K562 (cell line): ENCODE measurements at regions not wholly inside any gene's neighbourhood (a gene's known extent, or its start where the extent isn't known, plus 50 kb on each side); places are given as distances from the start of the nearest gene placed in this dataset.

Experiments
- ATAC-seq: fragments of 200-7000 bp; cut with Tn5 transposase; 3 replicates; pipeline ENCODE4 v1.9.1; 2020; ENCODE audit warnings: moderate library complexity
- BruUV-seq: library from RNA; stranded (reverse); fragments of 400-500 nt; replicated peaks from 2 replicates; lab custom pipeline; 2021; lab: Mats Ljungman, UMichigan
- CTCF ChIA-PET: fragments of 300-600 bp; formaldehyde crosslinking; extraction: SDS; loops from one replicate; lab custom pipeline; 2021; ENCODE audit warnings: low intra/inter-chr PET ratio; lab: Yijun Ruan, JAX
- POLR2A ChIA-PET: fragments of 300-600, 350-650 bp; sonication (Branson Sonifier 250); formaldehyde crosslinking; extraction: SDS; loops from one replicate; lab custom pipeline; 2021; ENCODE audit warnings: antibody characterized with exemption, inconsistent platforms; lab: Yijun Ruan, JAX
- DNase-seq, 4 experiments: peaks; one replicate each; pipeline versions ENCODE4 v3.0.0 to v3.0.0-alpha.2; 2011 to 2018; ENCODE audit warnings: low spot score in 3 of 4, mixed read lengths in 3 of 4; ENCODE audit errors: extremely low read depth in 1 of 4
- FAIRE-seq: peaks from 2 replicates; lab custom pipeline; 2011; peaks lifted over from hg19 to GRCh38; lab: Jason Lieb, UNC
- H2AFZ ChIP-seq: 2 replicates; pipeline ENCODE4 v1.6.0; 2011; ENCODE audit warnings: low read depth, low read length, control low read depth, inconsistent platforms
- H3K27ac ChIP-seq: fragments of 200-600 bp; 3 replicates; pipeline ENCODE4 v1.8.0; 2011; ENCODE audit warnings: low read depth, mild to moderate bottlenecking, control low read depth, inconsistent platforms, low read length, moderate library complexity, mixed read lengths; ENCODE audit errors: extremely low read depth
- H3K27me3 ChIP-seq, 2 experiments: fragments of 300-600 bp in 1 of 2; 2 replicates in 1 of 2; 3 replicates in 1 of 2; pipeline versions ENCODE4 v1.6.0 to v1.8.0; 2011; ENCODE audit warnings: inconsistent platforms in 2 of 2, low read length in 2 of 2, mild to moderate bottlenecking in 1 of 2, mixed read lengths in 1 of 2, moderate library complexity in 1 of 2; ENCODE audit not compliant: control insufficient read depth in 2 of 2, insufficient read depth in 2 of 2
- H3K36me3 ChIP-seq: fragments of 300-600 bp; 3 replicates; pipeline ENCODE4 v1.8.0; 2011; ENCODE audit warnings: mild to moderate bottlenecking, low read length, inconsistent platforms; ENCODE audit not compliant: control insufficient read depth, insufficient read depth
- H3K4me1 ChIP-seq, 2 experiments: fragments of 200-600 bp in 1 of 2; replicated peaks in 1 of 2; 2 replicates in 1 of 2; 3 replicates in 1 of 2; pipeline versions ENCODE4 v1.5.1 to v1.8.0; 2011; ENCODE audit warnings: inconsistent platforms in 2 of 2, low read length in 2 of 2, mild to moderate bottlenecking in 1 of 2, mixed read lengths in 1 of 2, moderate library complexity in 1 of 2; ENCODE audit not compliant: control insufficient read depth in 2 of 2, insufficient read depth in 2 of 2
- H3K4me2 ChIP-seq: 2 replicates; pipeline ENCODE4 v1.6.1; 2011; ENCODE audit warnings: low read length, control low read depth, inconsistent platforms, mixed read lengths; ENCODE audit not compliant: insufficient read depth
- H3K4me3 ChIP-seq: fragments of 200-600 bp; sonication (generic), shearing (Covaris generic); 2 replicates; pipeline ENCODE4 v1.5.1; 2016; ENCODE audit warnings: control low read depth, inconsistent platforms
- H3K79me2 ChIP-seq: fragments of 200-600 bp; 3 replicates; pipeline ENCODE4 v1.8.0; 2011; ENCODE audit warnings: low read length, inconsistent platforms; ENCODE audit not compliant: control insufficient read depth, insufficient read depth
- H3K9ac ChIP-seq, 2 experiments: 2 replicates each; pipeline versions ENCODE4 v1.6.0 to v1.6.1; 2011; ENCODE audit warnings: low read depth in 2 of 2, low read length in 2 of 2, control low read depth in 1 of 2, inconsistent platforms in 1 of 2, mild to moderate bottlenecking in 1 of 2, mixed read lengths in 1 of 2; ENCODE audit not compliant: insufficient read depth in 1 of 2
- H3K9me1 ChIP-seq: one replicate; pipeline ENCODE4 v1.6.0; 2011; ENCODE audit warnings: inconsistent platforms, mild to moderate bottlenecking, low read length, moderate library complexity; ENCODE audit not compliant: control insufficient read depth, insufficient read depth
- H3K9me3 ChIP-seq: replicated peaks from 2 replicates; pipeline ENCODE4 v1.5.1; 2011; ENCODE audit warnings: low read depth, low read length, inconsistent platforms; ENCODE audit not compliant: control insufficient read depth, insufficient read depth
- H4K20me1 ChIP-seq: replicated peaks from 2 replicates; pipeline ENCODE4 v1.6.1; 2011; ENCODE audit warnings: low read length, inconsistent platforms, mixed read lengths; ENCODE audit not compliant: control insufficient read depth, insufficient read depth
- BRF1 ChIP-seq: IDR thresholded peaks from 3 replicates; pipeline ENCODE4 v1.6.1; 2011; ENCODE audit warnings: borderline replicate concordance, mild to moderate bottlenecking; ENCODE audit not compliant: insufficient read length; ENCODE audit errors: extremely low read depth
- CEBPB ChIP-seq: fragments of 450-650 bp; IDR thresholded peaks from 2 replicates; pipeline ENCODE4 v1.6.1; 2016; ENCODE audit warnings: missing genetic modification characterization, missing compliant biosample characterization
- CEBPG ChIP-seq, 3 experiments: fragments of 200-800 bp in 1 of 3; sonication (Bioruptor generic) in 1 of 3; sonication (generic) in 1 of 3; formaldehyde crosslinking in 1 of 3; IDR thresholded peaks in 2 of 3; conservative IDR thresholded peaks in 1 of 3; 2 replicates each; pipeline versions ENCODE4 v1.6.1 to v1.8.0; 2016 to 2022; ENCODE audit warnings: missing compliant biosample characterization in 2 of 3, missing genetic modification characterization in 2 of 3, mild to moderate bottlenecking in 1 of 3, missing genetic modification reagents in 1 of 3
- CREB1 ChIP-seq, 2 experiments: sonication (generic) in 1 of 2; formaldehyde crosslinking in 1 of 2; IDR thresholded peaks; 2 replicates each; pipeline versions ENCODE4 v1.6.1 to v1.8.0; 2012 to 2022; ENCODE audit warnings: inconsistent platforms in 1 of 2, mild to moderate bottlenecking in 1 of 2, missing genetic modification reagents in 1 of 2, moderate library complexity in 1 of 2
- CSDE1 ChIP-seq, 2 experiments: fragments of 450-650 bp; IDR thresholded peaks; 2 replicates each; pipeline ENCODE4 v1.6.1; 2016; ENCODE audit warnings: mild to moderate bottlenecking in 1 of 2
- EHMT2 ChIP-seq: fragments of 450-650 bp; IDR thresholded peaks from 2 replicates; pipeline ENCODE4 v1.6.1; 2018; ENCODE audit warnings: antibody characterized with exemption
- HNRNPUL1 ChIP-seq: fragments of 200-400 bp; formaldehyde crosslinking; IDR thresholded peaks from 2 replicates; pipeline ENCODE4 v1.6.1; 2017; ENCODE audit warnings: low read length
- SIN3B ChIP-seq: fragments of 450-650 bp; IDR thresholded peaks from 2 replicates; pipeline ENCODE4 v1.6.1; 2017; ENCODE audit warnings: low read depth, mild to moderate bottlenecking, moderate library complexity
- YY1 ChIP-seq, 3 experiments: IDR thresholded peaks; 2 replicates each; pipeline ENCODE4 v1.6.1; 2011; ENCODE audit warnings: low read length in 2 of 3, mild to moderate bottlenecking in 2 of 3, moderate library complexity in 2 of 3, borderline replicate concordance in 1 of 3, control low read depth in 1 of 3, low read depth in 1 of 3; ENCODE audit not compliant: insufficient read depth in 3 of 3, insufficient replicate concordance in 2 of 3, control insufficient read depth in 1 of 3, insufficient read length in 1 of 3; ENCODE audit errors: extremely low read depth in 1 of 3
- ZNF224 ChIP-seq: sonication (generic); formaldehyde crosslinking; IDR thresholded peaks from 2 replicates; pipeline ENCODE4 v1.8.0; 2022; ENCODE audit warnings: mild to moderate bottlenecking, missing genetic modification reagents
- ZNF347 ChIP-seq: fragments of 450-650 bp; formaldehyde crosslinking; IDR thresholded peaks from 2 replicates; pipeline ENCODE4 v1.4.0; 2020; ENCODE audit warnings: low read depth, mild to moderate bottlenecking, moderate library complexity
- ZNF408 ChIP-seq: fragments of 250-450 bp; sonication (Bioruptor Pico); IDR thresholded peaks from 2 replicates; pipeline ENCODE4 v1.4.0; 2020; ENCODE audit warnings: low read depth, mild to moderate bottlenecking, moderate library complexity
- WGBS: fragments of 100-300 bp; shearing (Covaris generic); methylation state at CpG from one replicate; pipeline ENCODE4 v1.1.6; 2016; ENCODE audit warnings: low coverage, mixed read lengths; ENCODE audit not compliant: insufficient coverage; ENCODE audit errors: missing lambda C conversion rate; 5-methylcytosine and 5-hydroxymethylcytosine counted together
- in situ Hi-C: fragments of 300-500 bp; cut with MboI; formaldehyde crosslinking; loops from 4 replicates; pipeline ENCODE4 v1.15.0; 2018; ENCODE audit warnings: inconsistent platforms, mixed read lengths
- intact Hi-C: fragments of 100-400 bp; cut with micrococcal nuclease; formaldehyde crosslinking; loops from 2 replicates; pipeline ENCODE4 v1.14.2; 2022
- TF ChIP-seq, protein P1 (sequence below): fragments of 450-650 bp; formaldehyde crosslinking; IDR thresholded peaks from 2 replicates; pipeline ENCODE4 v1.4.0; 2020; ENCODE audit warnings: mild to moderate bottlenecking
- TF ChIP-seq, protein P2 (sequence below), 2 experiments: fragments of 450-650 bp in 1 of 2; sonication (generic) in 1 of 2; formaldehyde crosslinking in 1 of 2; IDR thresholded peaks in 1 of 2; conservative IDR thresholded peaks in 1 of 2; 2 replicates each; pipeline versions ENCODE4 v1.6.1 to v1.8.1; 2016 to 2023; ENCODE audit warnings: mild to moderate bottlenecking in 2 of 2, moderate library complexity in 2 of 2, inconsistent platforms in 1 of 2, missing genetic modification reagents in 1 of 2

DNA sequence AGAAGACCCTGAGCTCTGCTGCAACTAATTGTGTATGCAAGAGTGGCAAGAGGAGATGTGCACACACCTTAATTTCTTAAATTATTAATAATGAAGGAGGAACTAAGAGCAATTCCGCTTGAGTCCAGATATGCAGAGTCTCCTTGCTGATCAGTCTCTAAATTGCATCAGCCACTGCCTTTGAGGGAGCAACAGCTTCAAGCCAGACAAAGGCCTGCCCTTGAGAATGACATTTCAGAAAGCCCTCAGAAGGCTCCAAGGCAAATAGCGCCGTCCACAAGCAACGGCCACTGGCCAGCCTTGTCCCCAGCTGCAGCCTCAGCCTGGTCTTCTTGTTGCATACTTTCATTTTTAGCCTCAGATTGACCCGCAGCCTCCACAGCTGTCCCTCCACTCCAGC lies 110.6 kb upstream of the RNF32 start (continued):
- TF ChIP-seq, protein P1, sequence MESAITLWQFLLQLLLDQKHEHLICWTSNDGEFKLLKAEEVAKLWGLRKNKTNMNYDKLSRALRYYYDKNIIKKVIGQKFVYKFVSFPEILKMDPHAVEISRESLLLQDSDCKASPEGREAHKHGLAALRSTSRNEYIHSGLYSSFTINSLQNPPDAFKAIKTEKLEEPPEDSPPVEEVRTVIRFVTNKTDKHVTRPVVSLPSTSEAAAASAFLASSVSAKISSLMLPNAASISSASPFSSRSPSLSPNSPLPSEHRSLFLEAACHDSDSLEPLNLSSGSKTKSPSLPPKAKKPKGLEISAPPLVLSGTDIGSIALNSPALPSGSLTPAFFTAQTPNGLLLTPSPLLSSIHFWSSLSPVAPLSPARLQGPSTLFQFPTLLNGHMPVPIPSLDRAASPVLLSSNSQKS (CRISPR knock-in tag): no peak
- TF ChIP-seq EHMT2 (no peak), CREB1 (IDR thresholded peaks at IDR 0.05) (no peak), CREB1 (CRISPR knock-in tag; IDR thresholded peaks at IDR 0.05) (no peak), BRF1 (no peak), CEBPG (CRISPR knock-in tag; IDR thresholded peaks at IDR 0.05) (peak; percentile 49; the same call in 1 of the 2 replicates), CEBPG (tag; conservative IDR thresholded peaks at IDR 0.05 in 1 of 2, IDR thresholded peaks at IDR 0.05 in 1 of 2) (peak; percentile 37 to 59; a peak in 2 of 4 replicates)
- TF ChIP-seq, protein P2, sequence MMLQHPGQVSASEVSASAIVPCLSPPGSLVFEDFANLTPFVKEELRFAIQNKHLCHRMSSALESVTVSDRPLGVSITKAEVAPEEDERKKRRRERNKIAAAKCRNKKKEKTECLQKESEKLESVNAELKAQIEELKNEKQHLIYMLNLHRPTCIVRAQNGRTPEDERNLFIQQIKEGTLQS (IDR thresholded peaks at IDR 0.05): peak; percentile 24; the same call in 1 of the 2 replicates
- TF ChIP-seq, protein P2 (CRISPR knock-in tag; conservative IDR thresholded peaks at IDR 0.05): no peak

DNA sequence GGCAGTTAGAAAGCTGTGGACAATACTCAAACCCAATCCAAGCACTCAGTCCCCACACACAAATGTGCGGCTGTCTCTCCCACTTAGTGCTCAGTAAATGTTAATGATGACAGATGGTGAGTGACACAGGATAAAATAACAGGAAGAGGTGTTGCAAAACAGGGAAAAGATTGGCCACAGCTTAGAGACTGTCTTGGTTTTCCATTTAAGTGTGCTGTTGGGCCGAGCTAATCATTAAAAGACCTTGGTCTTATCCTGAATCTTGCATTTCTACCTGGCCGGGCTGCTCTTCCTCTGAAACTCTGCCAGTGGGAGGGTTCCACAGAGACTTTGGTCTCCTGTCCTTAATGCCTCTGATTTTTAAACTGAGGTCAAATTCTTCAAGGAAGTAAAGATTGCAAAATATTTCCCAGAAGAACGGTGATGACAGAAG lies 113.1 kb upstream of the RNF32 start:
- intact Hi-C loops: no loop called here
- peaks cover 38 to 40% of the 10 kb centered on the region in 2 experiments for H3K27me3 ChIP-seq
- TF ChIP-seq ZNF408 (CRISPR knock-in tag): no peak
- no peak for TF ChIP-seq CREB1 (IDR thresholded peaks at IDR 0.05)
- no peak for TF ChIP-seq CREB1 (CRISPR knock-in tag; IDR thresholded peaks at IDR 0.05)
- TF ChIP-seq ZNF347 (CRISPR knock-in tag): no peak
- no peak for TF ChIP-seq HNRNPUL1
- no peak for TF ChIP-seq CEBPG (CRISPR knock-in tag; IDR thresholded peaks at IDR 0.05)
- TF ChIP-seq CEBPG (tag; conservative IDR thresholded peaks at IDR 0.05 in 1 of 2, IDR thresholded peaks at IDR 0.05 in 1 of 2): peak; percentile 47 to 68; a peak in 3 of 4 replicates
- TF ChIP-seq ZNF224 (CRISPR knock-in tag): no peak
- no peak for TF ChIP-seq SIN3B
- TF ChIP-seq CEBPB (tag): peak; percentile 59
- TF ChIP-seq YY1 (IDR thresholded peaks at IDR 0.05; ENCODE audit: borderline replicate concordance in 1 of 3, control insufficient read depth in 1 of 3, extremely low read depth in 1 of 3, insufficient read depth in 3 of 3, insufficient read length in 1 of 3, insufficient replicate concordance in 2 of 3, low read depth in 1 of 3, low read length in 2 of 3): no peak
- TF ChIP-seq CSDE1 (IDR thresholded peaks at IDR 0.05): no peak

More for the DNA sequence above, 113.1 kb upstream of the RNF32 start:
- Histone ChIP-seq H3K4me1 (peaks cover 0 to 5% of the 10 kb centered on the region in 2 experiments; a peak in 3 of 5 replicates), H3K9ac (no peak overlapping the region), H3K9me1 (no peaks in the 10 kb centered on the region), H3K9me3 (no peaks in the 10 kb centered on the region; the same call in 1 of the 2 replicates), H3K4me2 (no peak overlapping the region), H3K36me3 (no peaks in the 10 kb centered on the region), H3K79me2 (no peaks in the 10 kb centered on the region), H3K4me3 (no peak overlapping the region), H3K27ac (no peak overlapping the region), H4K20me1 (no peaks in the 10 kb centered on the region), H2AFZ (no peak overlapping the region)
- in situ Hi-C loops: no loop called here
- no peak for ATAC-seq
- under 1% methylated on average over 4 of the region's 4 CpGs for WGBS
- CTCF ChIA-PET: no interaction called here
- no peak for DNase-seq
- POLR2A ChIA-PET: interaction anchor here (0.6 to 1.3 kb wide), 5 partner anchors 9 to 1503 kb away, joined by 3 to 4 read pairs (median 3); no protein-coding TSS in a partner anchor
- FAIRE-seq: no peak
- BruUV-seq: no TSS peak
